ENCODE measurements at regions not wholly inside any gene's neighbourhood (a gene's known extent, or its start where the extent isn't known, plus 50 kb on each side); places are given as distances from the start of the nearest gene placed in this dataset.
"Not testable (repeated sequence)": the region's sequence is repeated elsewhere in the genome, so short reads cannot be mapped to it uniquely, and the experiment has no call there.

DNA sequence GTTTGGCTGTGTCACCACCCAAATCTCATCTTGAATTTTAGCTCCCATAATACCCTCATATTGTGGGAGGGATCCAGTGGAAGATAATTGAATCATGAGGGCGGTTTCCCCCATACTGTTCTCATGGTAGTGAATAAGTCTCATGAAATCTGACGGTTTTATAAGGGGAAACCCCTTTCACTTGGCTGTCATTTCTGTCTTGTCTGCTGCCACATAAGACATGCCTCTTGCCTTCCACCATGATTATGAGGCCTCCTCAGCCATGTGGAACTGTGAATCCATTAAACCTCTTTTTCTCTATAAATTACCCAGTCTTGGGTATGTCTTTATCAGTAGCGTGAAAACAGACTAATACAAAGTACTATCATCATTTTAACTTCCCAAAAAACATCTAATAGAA, 216.5 kb upstream of the SETMAR start:
- TF ChIP-seq POLR2AphosphoS5 (IDR thresholded peaks at IDR 0.05; ENCODE audit: borderline replicate concordance, low read depth, low read length); EZH2 (IDR thresholded peaks at IDR 0.05): not testable (repeated sequence)
